Activated CD4-positive, alpha-beta T cell treated with anti-CD3 and anti-CD28 coated beads, Interleukin-2, amount 10 ng/mL, durations not matched to agents 7 days and 5 days (primary cell): ENCODE measurements at regions not wholly inside any gene's neighbourhood (a gene's known extent, or its start where the extent isn't known, plus 50 kb on each side); places are given as distances from the start of the nearest gene placed in this dataset.
"Not testable (repeated sequence)": the region's sequence is repeated elsewhere in the genome, so short reads cannot be mapped to it uniquely, and the experiment has no call there.

Experiments used
- CTCF ChIA-PET: fragments of 350-600 bp; sonication (Branson Sonifier 250); formaldehyde crosslinking; loops from one replicate; lab custom pipeline; 2021; ENCODE audit warnings: antibody characterized with exemption; lab: Charles Lee
- POLR2A ChIA-PET: fragments of 350-600 bp; sonication (Branson Sonifier 250); formaldehyde crosslinking; loops from one replicate; lab custom pipeline; 2021; ENCODE audit warnings: antibody characterized with exemption; lab: Charles Lee
- DNase-seq: peaks from one replicate; pipeline ENCODE4 v3.0.0-alpha.2; 2020
- H3K27ac Mint-ChIP-seq: one replicate; pipeline ENCODE4 v1.8.0; 2021; ENCODE audit warnings: mild to moderate bottlenecking, moderate library complexity, mixed read lengths
- H3K27me3 Mint-ChIP-seq: one replicate; pipeline ENCODE4 v1.8.0; 2021; ENCODE audit warnings: mixed read lengths
- H3K36me3 Mint-ChIP-seq: one replicate; pipeline ENCODE4 v1.8.0; 2021; ENCODE audit warnings: low read depth, mixed read lengths
- H3K4me1 Mint-ChIP-seq: one replicate; pipeline ENCODE4 v1.8.0; 2021; ENCODE audit warnings: mixed read lengths
- H3K4me3 Mint-ChIP-seq: one replicate; pipeline ENCODE4 v1.8.0; 2021; ENCODE audit warnings: mild to moderate bottlenecking, moderate library complexity, mixed read lengths
- H3K9me3 Mint-ChIP-seq: one replicate; pipeline ENCODE4 v1.8.0; 2021; ENCODE audit warnings: mixed read lengths

DNA sequence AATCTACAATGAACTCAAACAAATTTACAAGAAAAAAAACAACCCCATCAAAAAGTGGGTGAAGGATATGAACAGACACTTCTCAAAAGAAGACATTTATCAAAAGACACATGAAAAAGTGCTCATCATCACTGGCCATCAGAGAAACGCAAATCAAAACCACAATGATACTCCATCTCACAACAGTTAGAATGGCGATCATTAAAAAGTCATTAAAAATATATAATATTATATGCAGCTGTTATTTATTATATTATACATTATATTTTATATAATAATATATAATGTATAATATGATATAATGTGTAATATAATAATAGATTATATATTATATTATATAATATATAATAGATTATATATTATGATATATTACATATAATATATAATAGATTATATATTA, 1194.1 kb upstream of the SLC39A10 start:
- H3K9me3 Mint-ChIP-seq, H3K27ac Mint-ChIP-seq, DNase-seq, H3K4me3 Mint-ChIP-seq, H3K27me3 Mint-ChIP-seq, H3K4me1 Mint-ChIP-seq, H3K36me3 Mint-ChIP-seq, POLR2A ChIA-PET, CTCF ChIA-PET: not testable (repeated sequence)

DNA sequence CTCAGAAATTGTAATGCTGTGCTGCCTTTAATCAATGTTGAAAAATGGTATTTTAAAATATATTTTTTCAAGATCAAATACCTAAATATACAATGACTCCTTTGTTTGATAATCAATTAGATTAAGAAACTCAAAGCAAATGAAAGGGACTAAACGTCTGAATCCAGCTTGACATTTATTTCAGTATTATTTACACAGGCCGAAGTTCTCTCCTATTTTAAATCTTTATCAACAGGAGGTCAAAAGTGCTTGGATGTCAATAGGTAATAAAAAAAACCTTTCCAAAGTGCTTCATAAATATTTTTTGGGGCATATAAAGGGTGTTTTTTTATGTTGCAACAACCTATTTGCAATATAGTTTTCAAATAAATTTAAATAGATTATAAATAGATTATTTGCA, 1201.7 kb upstream of the SLC39A10 start:
- DNase-seq: no peak
- H3K4me1 Mint-ChIP-seq: no peaks in the 10 kb centered on the region
- H3K27ac Mint-ChIP-seq: no peak overlapping the region
- POLR2A ChIA-PET: no interaction called here
- CTCF ChIA-PET: no interaction called here
- H3K9me3 Mint-ChIP-seq: no peaks in the 10 kb centered on the region
- no peaks in the 10 kb centered on the region for H3K27me3 Mint-ChIP-seq
- H3K36me3 Mint-ChIP-seq: no peaks in the 10 kb centered on the region
- H3K4me3 Mint-ChIP-seq: no peak overlapping the region

DNA sequence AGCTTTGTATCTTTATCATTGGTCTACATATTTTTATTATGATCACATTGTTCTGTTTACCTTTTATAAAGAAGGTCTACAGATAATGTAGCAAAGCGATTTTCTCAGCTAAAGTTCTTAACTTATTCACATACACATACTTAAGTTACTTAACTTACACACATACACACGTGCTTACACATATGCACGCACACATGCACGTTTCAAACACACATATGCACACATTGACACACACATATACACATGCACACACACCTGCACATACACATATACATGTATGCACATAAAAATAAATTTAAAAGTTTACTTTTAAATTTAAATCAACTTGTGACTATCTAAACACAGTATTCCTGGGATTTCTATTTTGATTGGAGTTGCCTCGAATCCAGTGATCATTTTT, 1204.5 kb upstream of the SLC39A10 start:
- Mint-ChIP-seq H3K9me3 (no peaks in the 10 kb centered on the region), H3K27ac (no peak overlapping the region), H3K4me3 (no peak overlapping the region), H3K27me3 (no peaks in the 10 kb centered on the region), H3K36me3 (no peaks in the 10 kb centered on the region), H3K4me1 (no peaks in the 10 kb centered on the region)
- POLR2A ChIA-PET: no interaction called here
- no peak for DNase-seq
- CTCF ChIA-PET: no interaction called here

DNA sequence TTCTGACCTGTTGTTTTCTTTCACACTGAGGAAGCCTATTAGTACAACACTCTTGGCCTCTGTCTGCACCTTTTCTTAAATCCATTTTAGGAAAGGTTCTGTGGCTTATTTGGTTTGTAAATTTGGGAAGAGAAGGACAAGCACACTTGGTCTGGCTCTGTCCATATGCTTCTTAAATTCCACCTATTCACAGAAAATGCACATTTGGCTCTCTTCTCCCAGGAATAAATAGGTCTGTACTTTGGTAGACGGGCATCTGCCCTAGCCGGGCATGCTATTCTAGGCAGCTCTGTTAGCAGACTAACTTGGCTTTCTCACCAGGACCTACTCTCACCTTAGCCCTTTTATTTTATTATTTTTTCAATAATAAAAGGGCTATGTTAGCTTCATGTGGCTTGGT, 1211.8 kb upstream of the SLC39A10 start:
- POLR2A ChIA-PET: no interaction called here
- CTCF ChIA-PET: no interaction called here

DNA sequence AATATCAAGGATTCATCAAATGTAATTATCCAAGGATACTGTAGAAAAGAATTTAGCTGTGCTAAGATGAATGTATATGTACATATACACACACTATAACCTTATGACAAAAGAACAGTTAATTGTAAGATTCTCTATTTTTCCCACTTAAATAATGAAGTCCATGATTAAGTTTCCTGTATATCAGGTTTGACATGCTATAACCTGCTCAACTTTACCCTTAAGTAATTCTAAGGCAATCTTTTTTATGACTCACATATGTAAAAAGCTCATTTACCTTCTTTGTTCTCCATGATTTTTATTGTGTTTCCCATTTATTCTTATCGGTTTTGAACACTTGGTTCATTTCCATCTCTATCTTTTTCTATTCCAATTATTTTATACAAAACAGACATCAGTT, 1213.1 kb upstream of the SLC39A10 start:
- ChIA-PET POLR2A (no interaction called here), CTCF (no interaction called here)
- Mint-ChIP-seq H3K27ac (no peak overlapping the region), H3K9me3 (peaks cover 3% of the 10 kb centered on the region), H3K27me3 (no peaks in the 10 kb centered on the region), H3K36me3 (no peaks in the 10 kb centered on the region), H3K4me1 (no peaks in the 10 kb centered on the region), H3K4me3 (no peak overlapping the region)
- DNase-seq: no peak

More for the DNA sequence above, 1211.8 kb upstream of the SLC39A10 start:
- H3K4me3 Mint-ChIP-seq: no peak overlapping the region
- no peak for DNase-seq
- H3K9me3 Mint-ChIP-seq: no peaks in the 10 kb centered on the region
- no peaks in the 10 kb centered on the region for H3K27me3 Mint-ChIP-seq
- H3K36me3 Mint-ChIP-seq: no peaks in the 10 kb centered on the region
- no peaks in the 10 kb centered on the region for H3K4me1 Mint-ChIP-seq
- H3K27ac Mint-ChIP-seq: no peak overlapping the region

DNA sequence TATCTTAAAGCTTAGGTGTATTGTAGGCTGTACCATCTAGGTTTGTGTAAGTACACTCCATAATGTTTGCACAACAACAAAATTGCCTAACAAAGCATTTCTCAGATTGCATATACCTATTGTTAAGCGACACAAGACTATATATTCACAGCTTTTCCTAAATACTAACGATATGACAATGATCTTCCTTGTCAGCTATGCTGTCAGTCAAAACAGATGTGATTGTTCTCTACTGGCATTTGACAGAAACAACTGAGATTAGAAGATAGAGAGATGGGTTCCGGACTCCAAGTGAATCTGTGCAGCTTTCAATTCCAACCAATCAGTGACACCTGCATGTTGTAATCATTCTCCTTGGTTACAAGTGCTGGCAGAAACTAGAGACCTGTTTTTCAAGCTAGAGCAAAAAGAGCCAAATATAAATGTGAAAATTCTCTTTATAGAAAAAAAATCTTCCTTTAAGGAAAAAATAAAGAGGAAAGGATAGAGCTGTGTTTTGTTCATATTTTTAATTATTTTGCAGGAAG, 1232.3 kb upstream of the SLC39A10 start:
- Mint-ChIP-seq H3K27me3 (no peaks in the 10 kb centered on the region), H3K9me3 (no peaks in the 10 kb centered on the region), H3K27ac (no peak overlapping the region), H3K36me3 (no peaks in the 10 kb centered on the region), H3K4me3 (no peak overlapping the region), H3K4me1 (no peaks in the 10 kb centered on the region)
- ChIA-PET POLR2A (no interaction called here), CTCF (no interaction called here)
- DNase-seq: no peak

DNA sequence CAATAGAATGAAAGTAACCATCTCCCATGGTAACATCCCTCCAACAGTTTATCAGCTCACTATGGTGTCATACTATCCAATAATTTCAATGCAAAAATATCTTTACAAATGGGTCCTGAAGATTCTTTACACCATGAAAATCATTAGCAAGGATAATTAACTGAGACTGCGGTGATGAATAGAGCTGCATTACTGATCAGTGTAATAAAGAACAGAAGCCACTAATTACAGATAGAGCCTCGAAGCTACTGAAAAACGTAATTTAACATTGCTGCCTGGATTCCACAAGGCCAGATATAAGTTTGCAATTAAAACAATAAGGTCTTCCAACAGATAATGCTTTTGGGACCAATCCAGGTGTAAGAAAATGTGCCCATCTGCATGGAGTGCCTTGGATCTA, 1245.8 kb upstream of the SLC39A10 start:
- POLR2A ChIA-PET: no interaction called here
- Mint-ChIP-seq H3K4me3 (no peak overlapping the region), H3K4me1 (no peaks in the 10 kb centered on the region), H3K27ac (no peak overlapping the region), H3K9me3 (no peaks in the 10 kb centered on the region), H3K27me3 (no peaks in the 10 kb centered on the region), H3K36me3 (no peaks in the 10 kb centered on the region)
- CTCF ChIA-PET: no interaction called here
- DNase-seq: no peak

DNA sequence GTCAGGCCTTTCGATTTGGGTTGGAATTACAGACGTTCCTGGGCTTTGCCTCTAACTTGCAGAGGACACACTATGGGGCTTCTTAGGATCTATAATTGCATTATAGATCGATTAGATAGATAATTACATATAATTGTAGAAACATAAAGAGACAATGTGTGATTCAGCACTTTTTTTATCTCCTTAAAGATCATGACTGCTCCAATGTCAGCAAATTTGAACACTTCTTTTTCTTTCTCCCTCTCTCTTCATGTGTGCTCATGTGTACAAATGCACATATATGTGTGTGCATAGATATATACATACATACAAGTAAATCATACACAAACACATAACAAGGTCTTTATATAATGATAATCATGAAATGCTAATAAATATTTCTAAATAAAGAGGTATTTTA, 1261.2 kb upstream of the SLC39A10 start:
- H3K36me3 Mint-ChIP-seq: no peaks in the 10 kb centered on the region
- no peaks in the 10 kb centered on the region for H3K27me3 Mint-ChIP-seq
- ChIA-PET POLR2A (no interaction called here), CTCF (no interaction called here)
- H3K9me3 Mint-ChIP-seq: no peaks in the 10 kb centered on the region
- no peak for DNase-seq
- no peak overlapping the region for H3K27ac Mint-ChIP-seq
- no peaks in the 10 kb centered on the region for H3K4me1 Mint-ChIP-seq
- H3K4me3 Mint-ChIP-seq: no peak overlapping the region

DNA sequence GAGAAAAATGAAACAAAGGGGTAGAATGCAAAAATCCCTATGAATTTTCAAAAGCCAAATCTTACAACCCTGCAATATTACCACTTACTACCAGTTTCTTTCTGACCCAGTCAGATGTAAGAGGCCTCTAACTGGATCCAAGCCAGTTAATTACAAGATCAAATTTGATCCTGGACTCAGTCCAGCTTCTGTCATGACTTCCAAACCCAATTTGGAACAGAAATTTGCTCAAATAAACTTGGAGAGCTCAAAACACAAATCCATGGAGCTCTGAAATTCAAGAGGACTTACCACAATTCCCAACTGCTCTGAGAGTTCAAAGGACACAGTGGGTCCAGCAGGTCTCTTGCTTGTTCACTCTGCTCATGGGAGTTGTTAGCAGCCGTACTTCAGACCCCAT, 1271.7 kb upstream of the SLC39A10 start:
- no peak for DNase-seq
- Mint-ChIP-seq H3K9me3 (peaks cover 9% of the 10 kb centered on the region), H3K4me3 (no peak overlapping the region), H3K36me3 (no peaks in the 10 kb centered on the region), H3K4me1 (no peaks in the 10 kb centered on the region), H3K27me3 (no peaks in the 10 kb centered on the region), H3K27ac (no peak overlapping the region)
- ChIA-PET CTCF (no interaction called here), POLR2A (no interaction called here)

DNA sequence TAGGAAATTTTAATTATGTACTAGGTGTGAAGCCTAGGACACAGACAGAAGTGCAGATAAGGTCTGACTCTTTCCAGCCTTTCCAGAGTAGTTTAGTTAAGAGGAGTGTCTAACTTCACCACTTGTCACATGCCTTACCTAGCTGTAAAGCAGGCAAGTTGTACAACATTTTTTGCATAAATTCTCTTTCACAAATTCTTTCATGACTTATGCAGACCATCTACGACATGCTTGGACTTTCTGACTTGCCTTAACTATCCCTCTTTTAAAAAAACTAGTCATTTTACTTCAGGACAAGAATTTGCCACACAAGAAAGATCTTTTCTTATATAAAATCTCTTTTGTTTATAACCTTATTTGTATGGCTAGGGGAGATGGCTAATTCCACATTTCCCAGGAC, 1273.6 kb upstream of the SLC39A10 start:
- H3K9me3 Mint-ChIP-seq: peaks cover 9% of the 10 kb centered on the region

DNA sequence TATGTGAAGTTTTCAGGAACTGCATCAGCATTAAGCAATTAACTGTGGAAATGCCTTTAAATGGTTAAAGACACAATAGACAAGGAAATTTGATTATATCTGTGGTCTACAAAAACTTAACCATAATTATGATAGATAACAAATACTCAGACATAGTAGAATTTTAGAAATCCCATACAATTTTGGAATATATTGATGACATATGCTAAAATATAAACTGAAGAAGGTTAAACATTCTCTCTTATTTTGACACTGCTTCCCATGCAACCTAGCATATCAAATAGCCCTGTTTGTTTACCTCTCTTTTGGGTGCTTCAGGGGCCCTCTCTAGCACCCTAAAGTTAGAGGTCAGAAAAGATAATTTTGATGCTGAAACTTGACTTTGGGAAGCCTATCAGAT, 1274.8 kb upstream of the SLC39A10 start:
- POLR2A ChIA-PET: no interaction called here
- Mint-ChIP-seq H3K4me3 (no peak overlapping the region), H3K4me1 (no peaks in the 10 kb centered on the region), H3K36me3 (no peaks in the 10 kb centered on the region), H3K9me3 (peaks cover 9% of the 10 kb centered on the region), H3K27me3 (no peaks in the 10 kb centered on the region), H3K27ac (no peak overlapping the region)
- DNase-seq: no peak
- CTCF ChIA-PET: no interaction called here

More for the DNA sequence above, 1273.6 kb upstream of the SLC39A10 start:
- Mint-ChIP-seq H3K27me3 (no peaks in the 10 kb centered on the region), H3K4me3 (no peak overlapping the region), H3K4me1 (no peaks in the 10 kb centered on the region), H3K27ac (no peak overlapping the region), H3K36me3 (no peaks in the 10 kb centered on the region)
- CTCF ChIA-PET: no interaction called here
- POLR2A ChIA-PET: no interaction called here
- DNase-seq: no peak

DNA sequence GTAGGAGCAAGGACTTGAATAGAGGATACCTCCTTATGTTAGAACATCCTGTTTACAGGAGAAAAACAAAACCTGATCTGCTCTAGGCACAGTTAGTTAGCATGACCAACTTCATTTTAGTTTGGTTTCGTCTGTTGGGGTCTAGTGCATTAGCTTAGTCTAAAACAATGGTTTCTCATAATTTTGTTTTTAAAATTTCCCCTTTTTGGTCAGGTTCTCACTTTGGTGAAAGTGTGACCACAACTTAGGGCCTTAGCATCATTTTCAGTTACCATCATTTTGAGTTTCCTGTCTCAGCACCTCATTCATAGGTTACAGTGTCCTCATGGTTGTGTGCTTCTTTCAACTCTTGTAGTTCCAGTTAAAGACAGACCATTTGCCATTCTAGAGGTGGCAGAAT, 1277.0 kb upstream of the SLC39A10 start:
- CTCF ChIA-PET: no interaction called here
- POLR2A ChIA-PET: no interaction called here
- Mint-ChIP-seq H3K27me3 (no peaks in the 10 kb centered on the region), H3K4me1 (no peaks in the 10 kb centered on the region), H3K27ac (no peak overlapping the region), H3K36me3 (no peaks in the 10 kb centered on the region), H3K4me3 (no peak overlapping the region), H3K9me3 (peaks cover 9% of the 10 kb centered on the region)
- no peak for DNase-seq

DNA sequence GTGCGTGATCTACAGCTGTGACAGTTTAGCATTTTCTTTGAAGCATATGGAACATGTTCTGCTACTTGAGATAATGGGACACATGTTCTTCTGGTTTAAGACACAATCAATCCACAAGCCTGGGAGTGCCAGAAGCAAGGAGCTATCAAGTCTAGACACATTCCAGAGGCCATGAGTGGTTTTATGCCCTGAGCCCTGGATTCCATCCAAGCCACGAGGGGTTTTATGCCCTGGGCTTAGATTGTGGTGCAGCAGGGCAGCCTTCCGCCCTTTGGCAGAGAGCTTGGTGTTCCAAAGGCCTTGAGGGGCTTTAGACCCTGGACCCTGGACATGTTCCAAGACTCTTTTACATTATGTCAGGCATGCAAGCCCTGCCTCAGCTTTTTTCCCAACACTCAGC, 1289.6 kb upstream of the SLC39A10 start:
- H3K4me1 Mint-ChIP-seq, POLR2A ChIA-PET, H3K36me3 Mint-ChIP-seq, H3K27me3 Mint-ChIP-seq, H3K27ac Mint-ChIP-seq, H3K9me3 Mint-ChIP-seq, H3K4me3 Mint-ChIP-seq, CTCF ChIA-PET, DNase-seq: not testable (repeated sequence)

DNA sequence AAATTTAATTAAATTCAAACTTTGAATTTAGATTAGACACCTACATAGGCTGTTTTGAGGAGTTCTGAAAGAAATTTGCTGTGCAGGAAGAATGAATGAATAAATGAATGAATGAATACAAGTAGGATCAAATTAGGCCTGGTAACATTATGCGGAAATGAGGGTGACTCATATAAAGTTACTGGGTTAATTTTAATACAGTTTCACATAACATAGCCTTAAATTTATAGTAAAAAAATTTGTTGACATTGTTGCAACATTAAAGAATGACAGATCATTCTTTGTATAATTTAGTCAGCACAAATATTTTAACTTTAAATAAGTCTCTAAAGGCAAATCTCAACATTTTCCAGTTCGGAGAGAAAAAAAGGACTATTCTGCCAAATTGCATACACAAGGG, 1293.1 kb upstream of the SLC39A10 start:
- no peak overlapping the region for H3K4me3 Mint-ChIP-seq
- H3K27me3 Mint-ChIP-seq: no peaks in the 10 kb centered on the region
- no peak overlapping the region for H3K27ac Mint-ChIP-seq

More for the DNA sequence above, 1293.1 kb upstream of the SLC39A10 start:
- H3K9me3 Mint-ChIP-seq: peaks cover 4% of the 10 kb centered on the region
- DNase-seq: no peak
- CTCF ChIA-PET: no interaction called here
- POLR2A ChIA-PET: no interaction called here
- no peaks in the 10 kb centered on the region for H3K4me1 Mint-ChIP-seq
- no peaks in the 10 kb centered on the region for H3K36me3 Mint-ChIP-seq
